SKM-1 treated with dmso at 0.1 percent for 144 hours (cell line): ENCODE measurements at regions not wholly inside any gene's neighbourhood (a gene's known extent, or its start where the extent isn't known, plus 50 kb on each side); places are given as distances from the start of the nearest gene placed in this dataset.

Experiments used
- DNase-seq: peaks from one replicate; lab custom pipeline; 2025; ENCODE audit not compliant: unreplicated experiment; lab: John Stamatoyannopoulos, UW

DNA sequence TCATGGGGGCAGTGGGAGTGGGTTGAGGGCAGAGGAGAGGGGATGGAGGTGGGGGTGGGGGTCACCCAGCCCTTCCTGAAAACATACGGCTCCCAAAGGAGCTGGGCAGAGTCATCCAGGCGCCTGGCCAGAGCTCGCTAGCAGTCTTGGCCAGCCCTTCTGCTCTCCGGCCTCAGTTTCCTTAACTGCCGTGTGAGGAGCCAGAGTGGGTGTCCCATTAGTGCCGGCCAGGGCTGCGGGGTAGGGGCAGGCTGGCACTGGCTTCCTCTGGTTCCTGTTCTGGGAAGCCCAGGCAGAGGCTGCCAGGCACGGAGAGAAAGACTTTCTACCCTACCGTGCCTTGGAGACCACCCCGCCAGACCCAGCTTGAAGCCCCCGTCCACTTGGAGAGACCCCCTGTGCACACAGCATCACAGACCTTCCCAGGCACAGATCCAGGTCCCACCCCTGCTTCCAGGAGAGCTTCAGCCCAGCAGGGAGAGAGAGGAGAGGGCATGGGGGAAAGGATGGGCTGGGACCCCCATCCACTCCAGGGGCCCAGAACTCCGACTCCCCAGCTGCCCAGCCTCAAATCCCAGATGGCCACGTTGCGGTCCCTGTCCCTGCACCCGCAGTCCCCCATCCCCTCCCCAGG is 93.3 kb downstream of the RFLNA start:
- no peak for DNase-seq

DNA sequence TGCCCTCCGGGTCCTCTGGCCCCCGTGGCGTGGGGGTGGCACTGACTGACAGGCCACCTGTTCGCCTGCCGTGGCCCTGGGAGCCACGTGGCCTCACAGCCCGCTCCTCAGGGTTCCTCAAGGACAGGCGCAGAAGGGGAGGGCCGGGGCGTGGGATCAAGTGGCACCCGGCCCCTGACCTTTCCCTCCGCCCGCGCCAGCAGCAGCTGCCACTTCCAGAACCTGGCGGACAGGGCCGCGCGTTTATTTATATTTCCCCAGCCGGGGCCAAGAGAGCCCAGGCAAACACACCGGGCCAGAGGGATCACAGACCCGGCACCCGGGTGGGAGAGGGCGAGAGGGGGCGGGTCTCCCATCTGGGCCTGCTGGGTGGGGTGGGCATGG is 92.6 kb downstream of the RFLNA start:
- no peak for DNase-seq

DNA sequence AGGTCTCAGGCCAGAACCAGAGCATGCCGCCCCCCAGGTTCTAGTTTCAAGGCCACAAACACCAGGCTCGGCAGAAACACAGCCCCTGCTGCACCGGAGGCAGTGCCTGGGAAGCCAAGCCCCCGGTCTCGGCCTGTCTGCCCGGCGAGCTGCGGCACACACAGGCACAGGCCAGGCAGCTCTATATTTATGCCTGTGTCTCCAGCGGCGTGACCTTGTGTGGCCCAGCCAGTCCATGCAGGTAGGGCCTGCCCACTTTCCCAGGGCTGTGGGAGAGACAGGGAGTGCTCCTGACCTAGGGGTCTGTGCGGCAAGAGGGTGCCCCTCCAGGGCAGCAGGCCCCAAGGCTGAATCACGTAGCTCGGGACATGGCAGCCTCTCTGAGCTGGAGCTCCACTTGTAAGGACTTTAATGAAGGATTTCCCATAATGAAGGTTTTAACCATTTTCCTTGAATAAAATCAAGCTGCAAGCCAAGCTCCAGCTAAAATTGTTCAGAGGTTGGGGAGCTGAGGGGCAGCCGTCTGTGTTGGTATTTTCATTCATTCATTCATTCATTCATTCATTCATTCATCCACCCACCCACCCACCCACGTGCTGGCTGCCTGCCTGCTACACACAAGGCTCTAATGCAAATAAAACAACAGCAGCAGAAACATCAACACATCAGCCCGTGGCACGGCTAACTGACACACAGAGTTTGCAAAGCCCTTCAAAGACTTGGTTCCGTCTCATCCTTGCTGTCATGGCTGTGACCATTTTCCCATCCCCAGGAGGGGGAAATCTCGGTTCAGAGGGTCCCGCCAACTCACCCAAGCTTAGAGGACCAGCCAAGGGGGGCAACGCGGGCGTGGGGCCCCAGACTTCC is 92.0 kb downstream of the RFLNA start:
- no peak for DNase-seq

DNA sequence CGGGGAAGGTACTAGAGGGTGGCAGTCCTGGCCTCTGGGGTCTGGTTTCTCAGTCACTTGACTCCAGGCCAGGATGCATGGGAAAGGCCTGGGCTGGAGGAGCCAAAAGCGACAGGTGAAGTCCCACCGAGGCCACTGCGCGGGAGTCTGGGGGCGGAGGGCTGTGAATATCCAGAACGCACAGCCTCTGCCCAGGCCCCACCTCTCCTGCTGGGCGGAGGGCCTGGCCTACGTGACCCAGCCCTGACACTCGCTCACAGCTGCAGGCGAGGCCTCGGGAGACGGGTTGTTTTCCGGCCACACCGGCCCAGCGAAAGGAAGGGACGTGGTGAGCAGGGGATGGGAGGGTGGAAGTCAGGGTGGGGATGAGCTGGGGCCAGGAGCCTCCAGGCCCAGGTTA is 91.2 kb downstream of the RFLNA start:
- no peak for DNase-seq

DNA sequence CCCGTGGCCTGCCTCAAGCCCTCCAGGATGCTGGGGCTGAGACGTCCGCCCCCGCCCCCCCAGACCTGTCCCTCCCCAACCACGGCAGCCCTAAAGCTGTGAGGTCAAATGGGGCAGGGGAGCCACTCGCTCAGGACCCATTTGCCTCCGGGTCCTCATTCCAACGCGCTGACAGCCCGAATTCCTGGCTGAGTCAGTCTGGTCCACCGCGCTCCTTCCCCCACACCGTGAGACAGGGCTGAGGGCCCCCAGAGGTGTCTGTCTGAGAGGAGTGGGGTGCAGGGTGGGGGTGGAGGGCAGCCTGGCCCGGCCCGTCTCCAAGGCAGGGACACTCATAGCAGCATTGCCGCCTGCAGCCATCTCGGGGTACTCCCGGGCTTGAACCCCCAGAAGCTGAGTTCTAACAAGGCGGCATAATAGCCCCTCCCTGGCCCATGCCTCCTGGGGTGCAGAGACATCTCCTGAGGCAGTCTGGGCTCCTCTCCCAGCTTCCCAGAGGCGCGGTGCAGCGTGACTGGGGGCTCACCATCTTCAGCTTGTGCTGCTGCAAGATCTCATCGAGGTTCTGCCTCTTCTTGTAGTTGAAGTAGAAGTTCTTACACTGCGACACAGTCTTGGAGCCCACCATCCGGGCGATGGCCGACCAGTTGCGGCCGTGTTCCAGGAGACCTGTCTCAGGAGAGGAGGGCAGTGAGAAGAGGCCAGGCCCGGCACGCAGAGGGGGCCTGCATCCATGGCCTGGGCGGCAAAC is 90.5 kb downstream of the RFLNA start:
- no peak for DNase-seq

DNA sequence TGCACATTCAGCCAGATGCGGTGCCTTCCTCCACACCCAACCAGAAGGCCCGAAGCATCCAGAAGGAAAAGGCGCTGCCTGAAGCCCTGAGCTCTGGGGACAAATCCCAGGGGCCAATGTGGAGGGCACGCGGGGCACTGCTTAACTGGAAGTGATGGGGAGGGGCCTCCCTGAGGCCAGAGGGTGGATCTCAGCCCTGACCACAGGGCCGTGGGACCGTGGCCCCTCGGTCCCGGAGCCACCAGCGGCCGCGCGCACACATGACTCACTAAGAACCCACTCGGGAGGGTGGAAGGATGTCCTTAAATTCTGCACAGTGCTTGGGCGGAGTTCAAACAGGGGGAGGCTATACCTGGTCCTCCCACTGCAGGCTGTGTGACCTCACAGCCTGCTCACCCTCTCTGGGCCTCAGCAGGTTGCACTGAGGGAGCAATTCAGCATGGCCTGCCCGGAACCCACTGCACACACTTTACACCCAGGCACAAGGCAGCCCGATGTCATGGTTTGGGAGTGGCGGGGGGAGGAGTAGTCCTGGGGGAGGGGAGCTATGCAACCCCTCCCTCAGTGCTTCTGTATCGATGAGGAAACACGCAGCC is 89.5 kb downstream of the RFLNA start:
- DNase-seq = no peak

DNA sequence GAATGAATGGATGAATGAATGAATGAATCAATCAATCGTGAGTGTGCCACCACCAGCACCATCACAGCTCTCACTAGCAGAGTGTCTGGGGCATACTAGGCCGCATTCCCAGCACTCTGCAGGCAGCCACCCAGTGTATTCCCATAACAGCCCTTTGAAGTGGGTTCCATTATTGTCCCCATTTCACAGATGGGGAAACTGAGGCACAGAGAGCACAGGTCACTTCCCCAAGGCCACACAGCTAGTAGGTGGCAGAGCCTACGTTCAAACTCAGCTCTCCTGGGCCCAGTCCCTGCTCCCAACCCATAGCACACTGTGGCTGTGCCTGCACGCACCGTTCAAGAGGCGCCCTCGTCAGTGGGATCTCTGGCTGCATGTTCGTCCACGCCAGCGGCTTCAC is 88.1 kb downstream of the RFLNA start:
- no peak for DNase-seq

DNA sequence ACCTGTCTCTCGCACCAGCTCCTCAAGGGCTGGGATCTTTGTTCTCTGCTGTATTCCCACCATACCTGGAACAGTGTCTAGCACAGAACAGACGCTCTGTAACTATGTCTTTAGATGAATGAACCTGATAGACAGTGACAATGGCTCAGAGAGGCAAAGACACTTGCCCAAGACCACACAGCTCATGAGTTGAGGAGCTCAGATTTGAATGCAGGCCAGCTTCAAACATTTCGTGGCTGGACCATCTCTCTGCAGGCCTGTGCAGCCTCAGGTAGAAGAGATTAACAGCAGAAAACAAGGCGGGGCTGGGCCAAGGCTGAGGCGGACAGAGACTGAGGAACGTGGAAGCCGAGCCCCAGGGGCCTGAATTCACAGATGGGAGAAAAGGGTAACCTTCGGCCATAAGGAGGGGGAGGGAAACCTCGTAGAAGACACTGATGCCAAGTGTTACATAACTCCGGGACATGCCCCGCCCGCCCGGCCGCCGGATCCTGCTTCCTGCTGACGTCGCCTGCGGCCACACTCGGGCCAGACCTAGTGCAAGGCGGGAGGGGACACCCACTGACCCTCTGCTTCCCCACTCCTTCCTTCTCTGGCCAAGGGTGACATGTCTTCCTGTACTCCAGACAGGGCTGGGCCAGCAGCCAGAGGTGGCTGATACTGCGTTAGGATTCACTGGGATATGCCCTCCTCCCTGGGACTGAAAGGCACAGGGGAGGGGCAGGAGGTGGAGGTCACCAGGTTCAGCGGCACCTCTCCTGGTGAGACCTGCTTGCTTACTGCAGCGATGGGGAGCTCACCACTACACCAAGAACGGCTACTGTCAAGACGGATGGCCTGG is 86.8 kb downstream of the RFLNA start:
- DNase-seq = peak; percentile 61

DNA sequence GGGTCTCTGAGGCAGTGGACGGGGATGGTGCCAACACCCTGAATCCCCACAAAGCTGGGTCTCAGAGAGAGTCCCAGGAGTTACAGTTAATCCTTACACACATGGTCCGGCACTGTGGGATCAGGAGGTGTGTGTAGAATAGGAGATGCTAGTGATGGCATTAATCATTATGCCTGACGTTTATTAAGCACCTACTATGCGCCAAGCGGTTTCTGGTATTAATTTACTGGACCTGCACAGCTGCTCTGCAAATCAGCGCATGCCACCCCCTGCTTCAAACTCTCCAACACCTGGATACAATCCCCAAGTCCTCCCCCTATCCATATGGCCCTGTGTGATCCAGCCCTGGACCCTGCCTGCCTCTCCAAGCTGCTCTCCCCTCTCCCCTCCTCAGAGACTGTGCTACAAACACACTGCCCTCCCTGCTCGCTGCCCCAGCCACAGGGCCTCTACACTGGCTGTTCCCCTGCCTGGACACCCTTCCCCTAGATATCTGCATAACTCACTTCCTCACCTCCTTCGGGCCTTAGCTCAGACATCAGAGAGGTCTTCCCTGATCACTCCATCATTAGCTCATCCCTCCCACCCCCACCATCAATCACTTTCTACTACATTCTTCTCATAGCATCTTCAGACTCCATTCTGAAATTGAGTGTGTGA is 86.0 kb downstream of the RFLNA start:
- DNase-seq = peak; percentile 1

DNA sequence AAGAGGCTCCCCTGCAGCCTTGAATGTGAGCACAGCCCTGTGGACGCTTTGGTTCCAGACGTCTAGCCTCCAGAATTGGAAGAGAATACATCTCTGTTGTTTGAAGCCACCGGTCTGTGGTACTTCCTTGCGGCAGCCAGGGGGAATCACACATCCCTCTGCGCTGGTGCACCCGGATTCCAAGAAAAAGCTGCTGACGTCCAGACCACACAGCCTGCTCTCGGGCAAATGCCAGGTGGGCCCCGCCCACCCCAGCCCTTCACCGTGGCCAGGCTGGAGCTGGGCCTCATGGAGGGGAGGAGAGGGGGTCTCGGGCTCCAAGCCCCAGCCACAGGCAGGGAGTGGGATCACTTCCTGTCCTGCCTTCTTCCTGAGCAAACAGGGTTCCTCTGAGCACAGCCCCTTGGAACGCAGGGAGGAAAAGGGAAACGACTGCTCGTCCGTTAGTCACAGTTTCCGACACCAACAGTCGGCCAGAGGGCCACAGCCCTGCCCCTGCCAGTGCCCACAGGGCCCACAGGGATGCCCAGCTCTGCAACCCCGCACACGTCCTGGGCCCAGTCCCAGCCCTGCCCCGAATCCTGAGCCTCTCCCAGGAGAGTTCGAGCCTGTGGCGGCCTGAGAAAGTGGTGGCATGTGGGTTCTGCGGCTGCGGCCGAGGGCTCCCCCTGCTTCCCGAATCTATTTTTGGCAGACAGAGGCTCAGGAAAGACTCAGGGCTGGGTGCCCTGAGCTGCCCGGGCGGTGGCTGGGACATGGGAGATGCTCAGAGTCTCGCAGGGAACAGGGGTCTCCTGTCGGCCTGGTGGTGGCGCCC is 85.3 kb downstream of the RFLNA start:
- peak; percentile 39 for DNase-seq

DNA sequence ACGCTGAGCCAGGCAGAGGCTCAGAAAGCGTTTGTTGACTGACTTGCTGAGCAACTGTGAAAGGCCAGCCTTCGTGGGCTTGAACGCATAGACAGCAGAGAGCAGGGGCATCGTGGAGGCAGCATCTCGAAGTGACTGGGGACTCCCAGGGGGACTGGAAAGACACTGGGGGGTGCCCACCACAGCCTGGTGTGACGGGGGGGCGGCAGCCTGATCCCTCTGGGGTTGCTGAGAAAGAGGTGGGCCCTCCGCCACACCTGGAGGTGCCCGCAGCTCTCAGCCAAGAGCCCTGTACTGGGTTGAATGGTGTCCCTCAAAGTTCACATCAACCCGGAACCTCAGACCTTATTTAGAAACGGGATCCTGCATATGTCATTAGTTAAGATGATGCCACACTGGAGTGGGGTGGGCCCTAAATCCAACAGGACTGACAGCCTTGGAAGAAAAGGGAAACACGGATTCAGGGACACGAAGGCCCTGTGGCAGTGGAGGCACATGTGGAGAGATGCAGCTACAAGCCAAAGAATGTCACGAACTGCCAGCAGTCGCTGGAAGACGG is 84.6 kb downstream of the RFLNA start:
- DNase-seq = no peak

DNA sequence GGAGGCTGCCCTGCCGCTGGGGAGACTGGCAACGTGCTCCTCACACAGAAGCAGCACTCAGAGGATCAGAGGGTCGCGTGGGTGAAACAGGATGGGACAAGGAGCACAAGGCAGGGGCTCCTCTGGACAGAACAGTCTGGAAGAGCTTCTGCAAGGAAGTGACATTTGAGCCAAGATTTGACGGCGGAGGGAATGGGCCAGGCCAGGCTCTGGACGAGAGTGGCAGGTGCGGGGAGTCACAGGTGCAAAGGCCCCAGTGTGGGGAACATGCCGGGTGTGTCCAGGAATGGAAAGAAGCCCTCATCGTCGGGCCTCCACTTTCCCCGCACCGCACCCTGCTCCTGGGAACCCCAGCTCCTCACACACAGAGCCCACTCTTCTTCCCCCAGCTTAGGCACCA is 84.0 kb downstream of the RFLNA start:
- no peak for DNase-seq

DNA sequence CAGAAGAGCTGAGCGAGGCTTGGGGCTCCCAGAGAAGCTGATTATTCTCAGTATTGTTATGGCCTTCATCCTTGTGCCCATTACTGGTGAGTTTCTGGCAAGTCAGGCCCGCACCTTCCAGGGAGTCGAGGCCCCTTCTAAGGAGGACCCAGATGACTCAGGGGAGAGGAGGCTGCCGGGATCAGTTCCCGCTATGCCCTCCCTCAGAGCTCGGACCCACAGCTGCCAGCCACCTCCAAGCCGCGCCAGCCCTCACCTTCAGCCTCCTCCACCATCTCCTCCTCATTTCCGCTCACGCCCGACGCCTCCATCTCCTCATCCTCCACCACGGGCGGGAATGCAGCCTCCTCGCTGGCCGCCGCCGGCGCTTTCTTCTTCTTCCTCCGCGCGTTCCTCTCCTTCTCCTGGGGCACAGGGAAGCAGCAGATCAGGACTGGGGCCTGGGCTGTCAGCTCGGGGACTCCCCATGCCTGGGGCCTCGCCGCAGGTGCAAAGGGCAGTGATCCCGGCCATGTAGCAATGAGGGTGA is 83.2 kb downstream of the RFLNA start:
- no peak for DNase-seq

DNA sequence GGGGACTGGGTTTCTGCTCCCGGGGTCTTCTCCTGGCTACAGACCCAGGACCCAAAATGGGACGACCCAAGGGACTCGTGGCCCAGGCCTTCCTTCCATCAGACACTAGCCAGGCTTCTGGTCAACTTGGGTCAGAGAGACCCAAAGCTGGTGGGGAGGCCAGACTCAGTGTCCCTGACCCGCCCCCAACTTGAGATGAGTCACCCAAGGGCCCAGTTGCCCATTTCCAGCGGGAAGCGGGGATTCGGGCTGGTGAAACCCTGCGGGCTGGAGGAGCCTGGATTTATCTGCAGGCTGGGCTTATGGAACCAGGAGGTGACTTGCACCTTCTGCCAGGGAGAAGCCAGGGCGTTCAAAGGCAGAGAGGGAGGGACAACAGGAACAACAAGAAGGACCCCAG is 81.5 kb downstream of the RFLNA start:
- DNase-seq = no peak

DNA sequence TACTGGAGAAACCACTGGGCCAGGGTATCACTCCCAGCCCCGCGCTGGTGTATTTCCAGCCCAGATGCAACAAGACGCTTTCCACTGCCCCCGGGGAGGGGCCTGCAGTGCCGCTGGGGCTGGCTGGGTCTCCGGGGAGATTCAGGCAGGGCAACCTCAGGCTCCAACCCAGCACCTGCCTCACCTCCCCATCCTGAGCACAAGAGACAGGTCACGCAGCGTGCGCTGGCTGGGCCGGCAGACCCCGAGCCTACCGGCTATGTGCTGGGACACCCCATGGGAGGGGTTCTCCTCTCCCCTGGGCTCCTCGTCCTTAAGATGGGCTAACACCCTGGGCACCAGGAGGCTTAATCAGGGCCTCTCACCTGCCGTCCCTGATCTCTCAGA is 80.9 kb downstream of the RFLNA start:
- DNase-seq = no peak

DNA sequence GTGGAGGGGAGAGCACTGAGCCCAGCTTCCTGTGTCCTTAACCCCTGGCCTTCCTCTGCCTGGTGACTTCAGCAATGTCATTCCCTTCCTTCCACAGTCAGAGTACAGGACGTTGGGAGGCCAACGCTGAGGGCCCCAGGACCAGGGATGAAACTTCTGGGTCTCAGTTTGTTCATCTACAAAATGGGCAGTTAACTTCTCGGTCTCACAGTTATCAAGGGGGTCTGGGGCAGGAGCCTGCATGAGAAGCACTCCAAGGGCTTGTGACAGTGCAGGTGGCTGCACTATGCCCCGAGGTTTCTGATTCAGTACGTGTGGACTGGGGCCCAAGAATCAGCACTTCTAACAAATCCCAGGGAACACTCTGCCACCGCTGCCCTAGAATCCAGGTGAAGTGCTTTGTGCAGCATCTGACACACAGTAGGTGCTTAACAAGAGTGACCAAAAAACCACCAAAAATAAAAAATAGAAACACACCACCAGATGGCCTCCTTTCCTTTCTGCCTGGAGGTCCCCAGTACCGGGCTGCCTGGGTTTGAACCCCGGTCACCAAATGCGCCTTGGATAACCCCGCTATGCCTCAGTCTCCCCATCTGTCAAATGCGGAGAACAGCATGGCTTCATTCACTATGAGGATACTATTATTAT is 80.4 kb downstream of the RFLNA start:
- DNase-seq = no peak

DNA sequence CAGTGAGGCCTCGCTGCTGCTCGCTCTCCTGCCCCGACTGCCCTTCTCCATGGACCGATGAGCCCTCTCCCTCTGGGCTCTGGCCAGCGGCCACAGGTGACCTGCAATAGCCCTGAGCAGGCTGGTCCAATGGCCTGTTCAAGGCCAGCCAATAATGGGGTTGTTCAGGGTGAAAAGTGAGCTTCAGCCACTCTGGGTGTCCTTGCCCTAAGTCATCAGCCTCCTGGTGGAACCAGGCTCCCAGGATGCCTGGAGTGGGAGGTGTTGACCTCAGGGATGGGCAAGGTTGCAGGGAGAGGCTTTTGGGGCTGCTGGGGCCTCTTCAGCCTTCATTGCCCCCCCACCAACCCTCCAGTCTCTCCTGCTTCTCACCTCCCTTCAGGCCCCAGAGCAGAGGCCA is 79.7 kb downstream of the RFLNA start:
- DNase-seq = no peak

DNA sequence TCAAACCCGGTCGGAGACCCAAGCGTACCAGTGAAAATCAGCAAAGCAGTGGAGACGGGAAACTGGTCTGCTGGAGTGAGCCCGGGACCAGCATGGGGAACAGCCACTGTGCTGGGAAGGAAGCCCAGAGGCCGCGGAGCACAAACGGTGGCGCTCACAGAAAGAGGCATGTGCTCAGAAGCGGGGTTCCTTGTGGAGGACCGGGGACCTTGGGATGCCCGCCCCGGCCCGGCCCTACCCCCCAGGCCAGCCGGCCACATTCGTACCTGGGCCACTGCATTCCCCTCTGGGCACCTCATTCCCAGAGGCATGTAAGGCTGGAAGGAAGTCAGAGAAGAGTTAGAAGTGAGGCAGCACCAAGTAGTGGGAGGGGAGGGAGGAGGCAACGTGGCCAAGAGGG is 79.3 kb downstream of the RFLNA start:
- no peak for DNase-seq
